OCI-LY1 (cell line): ENCODE measurements at regions not wholly inside any gene's neighbourhood (a gene's known extent, or its start where the extent isn't known, plus 50 kb on each side); places are given as distances from the start of the nearest gene placed in this dataset.

Experiments used
- H2AFZ ChIP-seq: fragments of 200-600 bp; sonication (generic), shearing (Covaris generic); 2 replicates; pipeline ENCODE4 v1.6.0; 2014; ENCODE audit warnings: antibody characterized with exemption, mild to moderate bottlenecking, low read length
- H3F3A ChIP-seq: fragments of 200-600 bp; sonication (generic), shearing (Covaris generic); 2 replicates; pipeline ENCODE4 v1.6.0; 2014; ENCODE audit warnings: mild to moderate bottlenecking, antibody characterized with exemption, low read length, moderate library complexity; ENCODE audit not compliant: insufficient read depth
- H3K27ac ChIP-seq: fragments of 200-600 bp; sonication (generic); 2 replicates; pipeline ENCODE4 v1.5.1; 2014; ENCODE audit warnings: low read length, mixed run types, mild to moderate bottlenecking, low read depth; ENCODE audit not compliant: poor library complexity, severe bottlenecking
- H3K27me3 ChIP-seq: fragments of 200-600 bp; sonication (generic); 2 replicates; pipeline ENCODE4 v1.6.0; 2014; ENCODE audit warnings: antibody characterized with exemption, mild to moderate bottlenecking, low read length, moderate library complexity; ENCODE audit not compliant: insufficient read depth
- H3K36me3 ChIP-seq: fragments of 200-600 bp; sonication (generic); 2 replicates; pipeline ENCODE4 v1.6.1; 2014; ENCODE audit warnings: mild to moderate bottlenecking, antibody characterized with exemption, low read length, moderate library complexity, mixed read lengths; ENCODE audit not compliant: insufficient read depth
- H3K4me1 ChIP-seq: fragments of 200-600 bp; sonication (generic); 2 replicates; pipeline ENCODE4 v1.5.1; 2014; ENCODE audit warnings: mild to moderate bottlenecking, low read length, moderate library complexity; ENCODE audit not compliant: insufficient read depth, severe bottlenecking
- H3K4me2 ChIP-seq: fragments of 200-600 bp; sonication (generic), shearing (Covaris generic); 2 replicates; pipeline ENCODE4 v1.6.1; 2014; ENCODE audit warnings: low read length
- H3K4me3 ChIP-seq: fragments of 200-600 bp; sonication (generic); 2 replicates; pipeline ENCODE4 v1.5.1; 2014; ENCODE audit warnings: low read length, low read depth, mild to moderate bottlenecking, mixed read lengths; ENCODE audit not compliant: poor library complexity, severe bottlenecking
- H3K79me2 ChIP-seq: fragments of 200-600 bp; shearing (Covaris generic); 2 replicates; pipeline ENCODE4 v1.6.1; 2016; ENCODE audit warnings: mixed run types, low read length, mixed read lengths; ENCODE audit not compliant: insufficient read depth
- H3K9ac ChIP-seq: fragments of 200-600 bp; sonication (generic), shearing (Covaris generic); 2 replicates; pipeline ENCODE4 v1.6.1; 2014; ENCODE audit warnings: mild to moderate bottlenecking, low read length, mixed read lengths
- H3K9me2 ChIP-seq: fragments of 200-600 bp; sonication (generic), shearing (Covaris generic); 2 replicates; pipeline ENCODE4 v1.6.1; 2014; ENCODE audit warnings: low read depth, mild to moderate bottlenecking, low read length, mixed read lengths
- H3K9me3 ChIP-seq: fragments of 200-600 bp; shearing (Covaris generic); 2 replicates; pipeline ENCODE4 v1.6.1; 2014; ENCODE audit warnings: low read length, mixed read lengths
- H4K20me1 ChIP-seq: fragments of 200-600 bp; sonication (generic), shearing (Covaris generic); 2 replicates; pipeline ENCODE4 v1.6.0; 2016; ENCODE audit warnings: mild to moderate bottlenecking, low read length; ENCODE audit not compliant: insufficient read depth
- CTCF ChIP-seq: fragments of 200-600 bp; sonication (generic), shearing (Covaris generic); IDR thresholded peaks from 2 replicates; pipeline ENCODE4 v1.5.1; 2017; ENCODE audit warnings: mild to moderate bottlenecking, antibody characterized with exemption, low read length, moderate library complexity, mixed read lengths
- EZH2 ChIP-seq: fragments of 200-600 bp; sonication (generic), shearing (Covaris generic); IDR thresholded peaks from 2 replicates; pipeline ENCODE4 v1.8.0; 2017; ENCODE audit warnings: borderline replicate concordance, mixed run types, mild to moderate bottlenecking, antibody characterized with exemption, low read length, moderate library complexity, mixed read lengths

DNA sequence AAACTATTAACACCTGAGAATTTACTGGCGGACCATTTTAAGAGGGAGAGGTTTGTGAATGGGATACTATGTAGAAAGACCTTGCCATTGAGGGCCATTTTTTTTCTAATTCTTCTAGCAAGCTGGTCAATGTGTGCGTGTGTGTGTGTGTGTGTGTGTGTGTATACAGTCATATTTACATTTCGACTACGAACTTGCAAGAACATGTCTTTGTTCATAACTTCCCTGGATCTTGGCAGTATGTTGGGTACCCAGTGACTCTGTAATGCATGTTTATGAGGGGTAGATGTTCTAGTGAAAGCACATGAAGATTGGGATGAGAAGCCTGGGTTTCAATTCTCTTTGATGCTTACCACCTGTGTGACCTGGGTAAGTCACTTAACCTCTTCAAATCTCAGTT is 133.6 kb downstream of the UBE2E3 start:
- Histone ChIP-seq H3K4me1 (no peaks in the 10 kb centered on the region), H4K20me1 (no peaks in the 10 kb centered on the region), H2AFZ (no peak overlapping the region), H3K9me3 (no peaks in the 10 kb centered on the region), H3K27ac (no peak overlapping the region), H3K79me2 (no peaks in the 10 kb centered on the region), H3K36me3 (no peaks in the 10 kb centered on the region), H3K27me3 (no peaks in the 10 kb centered on the region), H3K9ac (no peak overlapping the region), H3K9me2 (no peaks in the 10 kb centered on the region), H3K4me2 (no peak overlapping the region), H3F3A (no peaks in the 10 kb centered on the region), H3K4me3 (no peak overlapping the region)
- no peak for TF ChIP-seq CTCF
- no peak for TF ChIP-seq EZH2

GRCh38 chr2:181116261-181116660 is 135.9 kb downstream of the UBE2E3 start:
- no peaks in the 10 kb centered on the region for H4K20me1 ChIP-seq
- H3K9me3 ChIP-seq = no peaks in the 10 kb centered on the region
- H3K4me3 ChIP-seq = no peak overlapping the region
- H3K9me2 ChIP-seq = no peaks in the 10 kb centered on the region
- H3K9ac ChIP-seq = no peak overlapping the region
- no peak overlapping the region for H3K27ac ChIP-seq
- H3K36me3 ChIP-seq = no peaks in the 10 kb centered on the region
- no peaks in the 10 kb centered on the region for H3K79me2 ChIP-seq
- H3K27me3 ChIP-seq = no peaks in the 10 kb centered on the region
- H3K4me1 ChIP-seq = no peaks in the 10 kb centered on the region
- no peak for TF ChIP-seq EZH2
- no peak for TF ChIP-seq CTCF
- no peak overlapping the region for H2AFZ ChIP-seq
- H3K4me2 ChIP-seq = no peak overlapping the region
- H3F3A ChIP-seq = no peaks in the 10 kb centered on the region

DNA sequence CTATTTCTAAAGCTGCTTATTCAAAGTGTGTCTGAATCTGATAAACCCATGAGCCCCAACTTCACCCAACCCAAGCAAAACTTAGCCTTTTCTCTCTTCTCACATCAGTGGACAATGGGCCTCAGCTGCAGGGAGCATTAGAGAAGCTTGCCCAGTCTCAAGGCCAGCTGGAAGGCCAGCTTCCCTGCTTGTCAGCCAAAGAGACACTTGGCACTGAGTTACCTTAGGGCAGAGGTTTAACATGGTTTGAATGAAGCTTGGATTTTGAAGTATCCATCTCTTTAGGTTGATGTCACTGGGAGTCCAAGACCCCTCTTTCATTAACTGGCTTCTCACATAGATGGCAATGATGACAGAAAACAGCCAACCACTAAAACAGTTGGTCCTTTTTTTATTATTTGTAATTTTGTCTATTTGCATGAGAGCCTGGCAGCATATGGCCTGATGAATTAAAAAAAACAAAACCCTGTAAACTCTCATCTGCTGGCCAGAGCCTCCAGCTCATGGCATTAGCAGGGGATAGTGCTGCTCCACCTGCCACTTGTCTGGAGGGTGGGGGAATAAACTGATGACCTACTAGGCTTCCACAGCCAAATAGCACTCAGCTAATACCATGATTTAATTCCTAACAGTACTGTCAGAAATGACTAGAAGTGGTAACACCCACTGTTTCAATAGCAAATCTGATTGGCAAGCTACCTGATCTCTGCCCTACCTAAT is 137.0 kb downstream of the UBE2E3 start:
- H2AFZ ChIP-seq = no peak overlapping the region
- H4K20me1 ChIP-seq = no peaks in the 10 kb centered on the region
- no peaks in the 10 kb centered on the region for H3K36me3 ChIP-seq
- H3K4me1 ChIP-seq = no peaks in the 10 kb centered on the region
- H3K79me2 ChIP-seq = no peaks in the 10 kb centered on the region
- no peaks in the 10 kb centered on the region for H3F3A ChIP-seq
- no peak for TF ChIP-seq CTCF
- no peak for TF ChIP-seq EZH2
- no peak overlapping the region for H3K9ac ChIP-seq
- no peak overlapping the region for H3K4me2 ChIP-seq
- no peaks in the 10 kb centered on the region for H3K27me3 ChIP-seq
- no peak overlapping the region for H3K4me3 ChIP-seq
- H3K27ac ChIP-seq = no peak overlapping the region
- H3K9me3 ChIP-seq = no peaks in the 10 kb centered on the region
- H3K9me2 ChIP-seq = no peaks in the 10 kb centered on the region
